Prostate gland (tissue), 2 donors: ENCODE measurements at regions not wholly inside any gene's neighbourhood (a gene's known extent, or its start where the extent isn't known, plus 50 kb on each side); places are given as distances from the start of the nearest gene placed in this dataset.

Experiments
- DNase-seq: peaks from one replicate; pipeline ENCODE4 v3.0.0-alpha.2; 2019; ENCODE audit warnings: low spot score
- H3K27ac ChIP-seq, 2 donors: fragments of 200-600 bp; sonication (generic); 2 replicates each; pipeline ENCODE4 v1.5.1; 2017 to 2019
- H3K27me3 ChIP-seq: fragments of 200-600 bp; sonication (generic); replicated peaks from 2 replicates; pipeline ENCODE4 v1.5.1; 2019; ENCODE audit not compliant: insufficient read depth
- H3K36me3 ChIP-seq, 2 donors: fragments of 200-600 bp; sonication (generic); 1 replicate in 1 of 2; 2 replicates in 1 of 2; pipeline versions ENCODE4 v1.5.1 to v1.8.1; 2017 to 2019
- H3K4me1 ChIP-seq: fragments of 200-600 bp; sonication (generic); replicated peaks from 2 replicates; pipeline ENCODE4 v1.5.1; 2019
- H3K4me3 ChIP-seq, 2 donors: fragments of 200-600 bp; sonication (generic); 2 replicates each; pipeline ENCODE4 v1.5.1; 2017 to 2019
- H3K9me3 ChIP-seq: fragments of 200-600 bp; sonication (generic); 2 replicates; pipeline ENCODE4 v1.5.1; 2017
- POLR2A ChIP-seq: fragments of 450-650 bp; IDR thresholded peaks from one replicate; pipeline ENCODE4 v1.6.1; 2016; ENCODE audit warnings: antibody characterized with exemption, mild to moderate bottlenecking
- POLR2AphosphoS5 ChIP-seq: sonication (generic); formaldehyde crosslinking; IDR thresholded peaks from one replicate; pipeline ENCODE4 v1.6.1; 2017; ENCODE audit warnings: antibody characterized with exemption
- WGBS: methylation state at CpG from one replicate; pipeline ENCODE4 v1.1.5; 2018; 5-methylcytosine and 5-hydroxymethylcytosine counted together
- intact Hi-C: fragments of 100-400 bp; cut with DNase I; formaldehyde crosslinking; loops from one replicate; pipeline ENCODE4 v1.14.2; 2022
- TF ChIP-seq, protein P1 (sequence below), 4 experiments: fragments of 200-600 bp in 2 of 4; fragments of 450-650 bp in 2 of 4; sonication (generic) in 2 of 4; IDR thresholded peaks; 1 replicate in 3 of 4; 2 replicates in 1 of 4; pipeline ENCODE4 v1.5.1; 2016 to 2019; ENCODE audit warnings: antibody characterized with exemption in 4 of 4, mild to moderate bottlenecking in 2 of 4, moderate library complexity in 2 of 4

DNA sequence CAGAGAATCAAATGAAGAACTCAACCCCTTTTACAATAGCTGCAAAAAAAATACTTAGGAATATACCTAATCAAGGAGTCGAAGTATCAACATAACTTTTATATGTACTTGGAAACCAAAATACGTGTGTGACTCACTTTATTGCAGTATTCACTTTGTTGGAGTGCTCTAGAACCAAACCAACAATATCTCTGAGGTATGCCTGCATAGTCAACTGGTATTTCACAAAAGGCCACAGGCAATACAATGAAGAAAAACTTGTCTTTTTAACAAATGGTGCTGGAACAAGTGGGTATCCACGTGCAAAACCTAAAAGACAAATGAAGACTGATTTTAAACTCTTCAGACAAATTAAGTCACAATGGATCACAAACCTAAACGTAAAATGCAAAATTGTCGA, 385.7 kb downstream of the TLE1 start:
- Histone ChIP-seq H3K27me3 (no peaks in the 10 kb centered on the region), H3K36me3 (no peaks in the 10 kb centered on the region), H3K4me1 (no peaks in the 10 kb centered on the region), H3K4me3 (no peak overlapping the region), H3K27ac (no peak overlapping the region), H3K9me3 (no peaks in the 10 kb centered on the region)
- TF ChIP-seq POLR2AphosphoS5 (no peak), POLR2A (no peak)
- TF ChIP-seq, protein P1, sequence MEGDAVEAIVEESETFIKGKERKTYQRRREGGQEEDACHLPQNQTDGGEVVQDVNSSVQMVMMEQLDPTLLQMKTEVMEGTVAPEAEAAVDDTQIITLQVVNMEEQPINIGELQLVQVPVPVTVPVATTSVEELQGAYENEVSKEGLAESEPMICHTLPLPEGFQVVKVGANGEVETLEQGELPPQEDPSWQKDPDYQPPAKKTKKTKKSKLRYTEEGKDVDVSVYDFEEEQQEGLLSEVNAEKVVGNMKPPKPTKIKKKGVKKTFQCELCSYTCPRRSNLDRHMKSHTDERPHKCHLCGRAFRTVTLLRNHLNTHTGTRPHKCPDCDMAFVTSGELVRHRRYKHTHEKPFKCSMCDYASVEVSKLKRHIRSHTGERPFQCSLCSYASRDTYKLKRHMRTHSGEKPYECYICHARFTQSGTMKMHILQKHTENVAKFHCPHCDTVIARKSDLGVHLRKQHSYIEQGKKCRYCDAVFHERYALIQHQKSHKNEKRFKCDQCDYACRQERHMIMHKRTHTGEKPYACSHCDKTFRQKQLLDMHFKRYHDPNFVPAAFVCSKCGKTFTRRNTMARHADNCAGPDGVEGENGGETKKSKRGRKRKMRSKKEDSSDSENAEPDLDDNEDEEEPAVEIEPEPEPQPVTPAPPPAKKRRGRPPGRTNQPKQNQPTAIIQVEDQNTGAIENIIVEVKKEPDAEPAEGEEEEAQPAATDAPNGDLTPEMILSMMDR (IDR thresholded peaks at IDR 0.05): no peak
- no peak for DNase-seq
- intact Hi-C loops: no loop called here
- whole genome bisulfite sequencing: 63% methylated on average over 5 of the region's 5 CpGs

DNA sequence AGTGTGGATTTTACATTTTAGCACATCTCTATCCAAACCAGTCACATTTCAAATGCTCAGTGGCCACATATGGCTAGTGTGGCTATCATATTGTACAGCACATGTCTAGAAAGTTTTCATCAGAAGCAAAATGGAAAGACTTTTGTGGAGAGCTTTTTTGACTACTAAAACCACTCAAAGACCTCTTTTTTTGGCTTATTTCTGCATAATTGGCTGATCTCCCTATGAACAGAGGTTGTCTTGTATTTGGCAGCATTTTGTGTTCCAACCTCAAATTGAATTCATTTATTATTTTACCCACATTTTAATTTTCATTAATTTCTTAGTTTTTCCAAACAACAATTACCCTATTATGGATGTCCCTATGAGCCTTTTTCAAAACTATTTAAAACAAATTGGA, 395.7 kb downstream of the TLE1 start:
- Histone ChIP-seq H3K36me3 (no peaks in the 10 kb centered on the region), H3K4me1 (no peaks in the 10 kb centered on the region), H3K9me3 (no peaks in the 10 kb centered on the region), H3K27ac (no peak overlapping the region), H3K4me3 (no peak overlapping the region), H3K27me3 (no peaks in the 10 kb centered on the region)
- intact Hi-C loops: no loop called here
- TF ChIP-seq, protein P1 (IDR thresholded peaks at IDR 0.05): no peak
- TF ChIP-seq POLR2AphosphoS5 (no peak), POLR2A (no peak)
- DNase-seq: no peak

DNA sequence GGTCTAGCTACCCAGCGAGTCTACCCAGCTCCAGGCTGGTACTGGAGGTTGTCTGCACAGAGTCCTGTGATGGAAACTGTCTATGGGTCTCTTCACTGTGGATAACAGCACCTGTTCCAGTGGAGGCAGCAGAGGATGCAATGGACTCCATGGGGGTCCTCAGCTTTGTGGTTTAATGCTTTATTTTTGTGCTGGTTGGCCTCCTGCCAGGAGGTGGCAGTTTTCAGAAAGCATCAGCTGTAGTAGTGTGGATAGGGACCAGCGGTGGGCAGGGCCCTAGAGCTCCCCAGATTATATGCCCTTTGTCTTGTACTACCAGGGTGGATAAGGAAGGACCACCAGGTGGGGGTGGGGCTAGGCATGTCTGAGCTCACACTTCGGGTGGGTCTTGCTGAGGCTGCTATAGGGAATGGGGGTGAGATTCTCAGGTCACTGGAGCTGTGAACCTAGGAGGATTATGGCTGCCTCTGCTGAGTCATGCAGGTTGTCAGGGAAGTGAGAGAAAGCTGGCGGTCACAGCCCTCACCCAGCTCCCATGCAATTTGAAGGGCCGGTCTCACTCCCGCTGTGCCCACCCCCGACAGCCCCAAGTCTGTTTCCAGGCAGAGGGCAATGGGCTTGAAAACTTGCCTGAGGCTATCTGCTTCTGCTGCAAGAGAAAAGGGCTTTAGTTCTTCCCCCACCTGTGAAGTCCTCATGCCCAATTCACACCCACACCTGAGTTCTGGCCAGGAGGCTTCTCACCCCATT, 397.1 kb downstream of the TLE1 start:
- H3K9me3 ChIP-seq: no peaks in the 10 kb centered on the region
- DNase-seq: no peak
- H3K27me3 ChIP-seq: no peaks in the 10 kb centered on the region
- H3K36me3 ChIP-seq: no peaks in the 10 kb centered on the region
- intact Hi-C loops: no loop called here
- TF ChIP-seq, protein P1 (IDR thresholded peaks at IDR 0.05): no peak
- TF ChIP-seq POLR2AphosphoS5 (no peak), POLR2A (no peak)
- no peak overlapping the region for H3K27ac ChIP-seq
- H3K4me1 ChIP-seq: no peaks in the 10 kb centered on the region
- no peak overlapping the region for H3K4me3 ChIP-seq
- WGBS: 90% methylated on average over 7 of the region's 7 CpGs

DNA sequence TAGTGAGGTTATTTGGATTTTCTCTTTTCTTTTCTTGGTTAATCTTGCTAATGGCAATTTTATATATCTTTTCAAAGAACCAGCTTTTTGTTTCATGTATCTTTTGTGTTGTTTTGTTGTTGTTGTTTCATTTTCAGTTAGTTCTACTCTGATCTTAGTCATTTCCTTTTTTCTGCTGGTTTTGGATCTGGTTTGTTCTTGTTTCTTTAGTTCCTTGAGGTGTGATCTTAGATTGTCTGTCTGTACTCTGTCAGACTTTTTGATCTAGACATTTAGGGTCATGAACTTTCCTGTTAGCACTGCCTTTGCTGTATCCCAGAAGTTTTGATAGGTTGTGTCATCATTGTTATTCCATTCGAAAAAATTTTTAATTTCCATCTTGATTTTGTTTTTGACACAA, 399.7 kb downstream of the TLE1 start:
- Histone ChIP-seq H3K36me3 (no peaks in the 10 kb centered on the region), H3K4me3 (no peak overlapping the region), H3K27ac (no peak overlapping the region), H3K27me3 (no peaks in the 10 kb centered on the region), H3K9me3 (no peaks in the 10 kb centered on the region), H3K4me1 (no peaks in the 10 kb centered on the region)
- intact Hi-C loops: no loop called here
- DNase-seq: no peak
- 96% methylated on average over 1 of the region's 1 CpG for whole genome bisulfite sequencing
- TF ChIP-seq POLR2A (no peak), POLR2AphosphoS5 (no peak)
- TF ChIP-seq, protein P1 (IDR thresholded peaks at IDR 0.05): no peak

DNA sequence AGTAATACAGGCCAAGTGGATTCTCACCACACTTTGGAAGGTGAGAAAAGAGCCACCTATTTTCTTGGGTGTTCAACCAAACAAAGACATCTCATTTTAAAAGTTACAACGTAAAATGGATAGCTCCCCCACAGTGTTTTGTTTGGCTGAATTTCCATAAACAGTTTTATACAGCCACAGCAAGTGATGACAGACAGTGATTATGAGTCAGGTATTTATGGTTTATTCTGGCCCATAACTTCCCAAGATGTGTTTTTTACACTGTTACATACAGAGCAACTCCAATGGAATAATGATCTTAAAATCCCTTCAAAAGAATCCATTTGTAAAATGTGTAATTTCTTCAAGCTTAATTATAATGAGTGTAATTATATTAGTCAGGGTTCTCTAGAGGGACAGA, 421.3 kb downstream of the TLE1 start:
- Histone ChIP-seq H3K4me1 (no peaks in the 10 kb centered on the region), H3K36me3 (no peaks in the 10 kb centered on the region), H3K27me3 (no peaks in the 10 kb centered on the region), H3K9me3 (no peaks in the 10 kb centered on the region), H3K4me3 (no peak overlapping the region), H3K27ac (no peak overlapping the region)
- TF ChIP-seq, protein P1 (IDR thresholded peaks at IDR 0.05): no peak
- TF ChIP-seq POLR2AphosphoS5 (no peak), POLR2A (no peak)
- 43% methylated on average over 1 of the region's 1 CpG for WGBS
- intact Hi-C loops: no loop called here
- no peak for DNase-seq
